Erythroblast (primary cell): ENCODE measurements at regions not wholly inside any gene's neighbourhood (a gene's known extent, or its start where the extent isn't known, plus 50 kb on each side); places are given as distances from the start of the nearest gene placed in this dataset.

Experiments
- GATA1 ChIP-seq: IDR thresholded peaks from 2 replicates; pipeline ENCODE4 v1.6.1; 2011; ENCODE audit warnings: low read depth, mild to moderate bottlenecking, control low read depth, low read length, moderate library complexity
- POLR2A ChIP-seq: IDR thresholded peaks from 2 replicates; pipeline ENCODE4 v1.6.1; 2011; ENCODE audit warnings: mild to moderate bottlenecking, low read length

GRCh38 chr13:27374126-27374613 lies 50.2 kb upstream of the GTF3A start:
- TF ChIP-seq POLR2A (no peak), GATA1 (no peak)
